Embryonic facial prominence (tissue), 1 donor: ENCODE measurements at regions not wholly inside any gene's neighbourhood (a gene's known extent, or its start where the extent isn't known, plus 50 kb on each side); places are given as distances from the start of the nearest gene placed in this dataset.
"Not testable (repeated sequence)": the region's sequence is repeated elsewhere in the genome, so short reads cannot be mapped to it uniquely, and the experiment has no call there.

Experiments
- DNase-seq: peaks from one replicate; pipeline ENCODE4 v3.0.0-alpha.2; 2016; ENCODE audit errors: extremely low spot score

GRCh38 chr1:117314951-117315350 is 52.3 kb upstream of the MAN1A2 start:
- not testable (repeated sequence) for DNase-seq

GRCh38 chr1:117313555-117313954 is 53.7 kb upstream of the MAN1A2 start:
- no peak for DNase-seq

GRCh38 chr1:117312453-117313138 is 54.7 kb upstream of the MAN1A2 start:
- DNase-seq = no peak

- DNase-seq = no peak
These were observed 58.8 kb upstream of the MAN1A2 start for GRCh38 chr1:117308311-117308916.

GRCh38 chr1:117301901-117302300 is 65.3 kb upstream of the MAN1A2 start:
- DNase-seq = no peak

- not testable (repeated sequence) for DNase-seq
These were observed 67.1 kb upstream of the MAN1A2 start for GRCh38 chr1:117300183-117300582.

GRCh38 chr1:117295001-117295400 is 72.2 kb upstream of the MAN1A2 start:
- DNase-seq = no peak

GRCh38 chr1:117290890-117291289 is 76.4 kb upstream of the MAN1A2 start:
- no peak for DNase-seq

GRCh38 chr1:117289316-117289870 is 77.9 kb upstream of the MAN1A2 start:
- no peak for DNase-seq

GRCh38 chr1:117286562-117286961 is 75.8 kb upstream of the VTCN1 start:
- no peak for DNase-seq

- DNase-seq = no peak
These were observed 75.4 kb upstream of the VTCN1 start for GRCh38 chr1:117286145-117286544.

- peak; percentile 32 for DNase-seq
These were observed 73.9 kb upstream of the VTCN1 start for GRCh38 chr1:117284399-117285215.

- DNase-seq = no peak
These were observed 67.8 kb upstream of the VTCN1 start for GRCh38 chr1:117278531-117278930.

- DNase-seq = no peak
These were observed 64.3 kb upstream of the VTCN1 start for GRCh38 chr1:117275055-117275454.

GRCh38 chr1:117271959-117272358 is 61.2 kb upstream of the VTCN1 start:
- DNase-seq = no peak

GRCh38 chr1:117271129-117271528 is 60.4 kb upstream of the VTCN1 start:
- no peak for DNase-seq

GRCh38 chr1:117270679-117271078 is 60.0 kb upstream of the VTCN1 start:
- no peak for DNase-seq

- no peak for DNase-seq
These were observed 58.1 kb upstream of the VTCN1 start for GRCh38 chr1:117268535-117269455.

- no peak for DNase-seq
These were observed 56.6 kb upstream of the VTCN1 start for GRCh38 chr1:117267232-117267774.

- DNase-seq = no peak
These were observed 52.2 kb upstream of the VTCN1 start for GRCh38 chr1:117262976-117263375.

- DNase-seq = no peak
These were observed 50.7 kb upstream of the VTCN1 start for GRCh38 chr1:117261424-117261785.
